ENCODE measurements at regions not wholly inside any gene's neighbourhood (a gene's known extent, or its start where the extent isn't known, plus 50 kb on each side); places are given as distances from the start of the nearest gene placed in this dataset.

- Mint-ChIP-seq H3K27ac (ENCODE audit: unreplicated experiment) (no peak overlapping the region), H3K4me1 (ENCODE audit: low read depth, unreplicated experiment) (no peaks in the 10 kb centered on the region), H3K9me3 (ENCODE audit: unreplicated experiment) (no peaks in the 10 kb centered on the region), H3K4me3 (ENCODE audit: unreplicated experiment) (no peak overlapping the region), H3K36me3 (ENCODE audit: unreplicated experiment) (no peaks in the 10 kb centered on the region), H3K27me3 (ENCODE audit: unreplicated experiment) (no peaks in the 10 kb centered on the region)
- DNase-seq: no peak
- TF ChIP-seq CTCF (IDR thresholded peaks at IDR 0.05; ENCODE audit: partially characterized antibody, unreplicated experiment): no peak
These were observed 225.4 kb upstream of the TMEM72 start for GRCh38 chr10:44685747-44686146.

GRCh38 chr10:44689368-44689767 is 221.8 kb upstream of the TMEM72 start:
- Mint-ChIP-seq H3K4me1 (ENCODE audit: low read depth, unreplicated experiment) (no peaks in the 10 kb centered on the region), H3K36me3 (ENCODE audit: unreplicated experiment) (no peaks in the 10 kb centered on the region), H3K9me3 (ENCODE audit: unreplicated experiment) (peaks cover 2% of the 10 kb centered on the region), H3K4me3 (ENCODE audit: unreplicated experiment) (no peak overlapping the region), H3K27ac (ENCODE audit: unreplicated experiment) (no peak overlapping the region), H3K27me3 (ENCODE audit: unreplicated experiment) (no peaks in the 10 kb centered on the region)
- TF ChIP-seq CTCF (IDR thresholded peaks at IDR 0.05; ENCODE audit: partially characterized antibody, unreplicated experiment): no peak
- no peak for DNase-seq

GRCh38 chr10:44696496-44696895 is 214.6 kb upstream of the TMEM72 start:
- Mint-ChIP-seq H3K27ac (ENCODE audit: unreplicated experiment) (no peak overlapping the region), H3K9me3 (ENCODE audit: unreplicated experiment) (peaks cover 5% of the 10 kb centered on the region), H3K27me3 (ENCODE audit: unreplicated experiment) (no peaks in the 10 kb centered on the region), H3K4me3 (ENCODE audit: unreplicated experiment) (no peak overlapping the region), H3K36me3 (ENCODE audit: unreplicated experiment) (no peaks in the 10 kb centered on the region), H3K4me1 (ENCODE audit: low read depth, unreplicated experiment) (no peaks in the 10 kb centered on the region)
- DNase-seq: no peak
- TF ChIP-seq CTCF (IDR thresholded peaks at IDR 0.05; ENCODE audit: partially characterized antibody, unreplicated experiment): no peak

GRCh38 chr10:44697116-44697515 is 214.0 kb upstream of the TMEM72 start:
- Mint-ChIP-seq H3K4me1 (ENCODE audit: low read depth, unreplicated experiment) (no peaks in the 10 kb centered on the region), H3K36me3 (ENCODE audit: unreplicated experiment) (no peaks in the 10 kb centered on the region), H3K4me3 (ENCODE audit: unreplicated experiment) (no peak overlapping the region), H3K9me3 (ENCODE audit: unreplicated experiment) (peaks cover 5% of the 10 kb centered on the region), H3K27ac (ENCODE audit: unreplicated experiment) (no peak overlapping the region), H3K27me3 (ENCODE audit: unreplicated experiment) (no peaks in the 10 kb centered on the region)
- no peak for DNase-seq
- no peak for TF ChIP-seq CTCF (IDR thresholded peaks at IDR 0.05; ENCODE audit: partially characterized antibody, unreplicated experiment)

GRCh38 chr10:44702531-44702930 is 208.6 kb upstream of the TMEM72 start:
- Mint-ChIP-seq H3K27me3 (ENCODE audit: unreplicated experiment) (peaks cover 5% of the 10 kb centered on the region), H3K9me3 (ENCODE audit: unreplicated experiment) (peaks cover 5% of the 10 kb centered on the region), H3K27ac (ENCODE audit: unreplicated experiment) (no peak overlapping the region), H3K4me3 (ENCODE audit: unreplicated experiment) (no peak overlapping the region), H3K4me1 (ENCODE audit: low read depth, unreplicated experiment) (no peaks in the 10 kb centered on the region), H3K36me3 (ENCODE audit: unreplicated experiment) (no peaks in the 10 kb centered on the region)
- DNase-seq: no peak
- TF ChIP-seq CTCF (IDR thresholded peaks at IDR 0.05; ENCODE audit: partially characterized antibody, unreplicated experiment): no peak

All from glutamatergic neuron (in vitro differentiated cells).